AG09319 (cell line): ENCODE measurements at regions not wholly inside any gene's neighbourhood (a gene's known extent, or its start where the extent isn't known, plus 50 kb on each side); places are given as distances from the start of the nearest gene placed in this dataset.

ENCODE experiments used
- DNase-seq: peaks from one replicate; pipeline ENCODE4 v3.0.0-alpha.2; 2010; ENCODE audit warnings: low read depth; ENCODE audit errors: extremely low read depth
- TF ChIP-seq, protein P1 (sequence below): IDR thresholded peaks from 2 replicates; pipeline ENCODE4 v1.5.1; 2011; ENCODE audit warnings: low read depth, mild to moderate bottlenecking, inconsistent platforms, low read length, moderate library complexity

DNA sequence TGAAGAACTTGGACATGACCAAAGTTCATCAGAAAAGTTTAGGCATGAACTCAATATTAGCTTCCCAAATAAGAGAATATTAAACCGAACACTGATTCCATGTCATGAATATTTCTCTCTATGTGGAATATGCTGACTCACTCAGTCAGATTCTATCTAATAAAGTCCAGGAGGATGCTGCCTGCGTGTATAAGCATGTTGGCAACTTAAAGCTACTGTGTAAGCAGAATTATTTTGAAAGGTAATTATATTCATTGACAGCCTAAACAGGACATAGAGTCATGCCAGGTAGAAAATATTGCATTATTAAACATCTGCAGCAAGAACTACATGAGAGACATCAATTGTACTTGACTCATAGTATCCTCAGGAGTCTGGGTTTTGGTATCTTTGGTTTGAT lies 367.9 kb upstream of the SPOCK3 start:
- TF ChIP-seq, protein P1, sequence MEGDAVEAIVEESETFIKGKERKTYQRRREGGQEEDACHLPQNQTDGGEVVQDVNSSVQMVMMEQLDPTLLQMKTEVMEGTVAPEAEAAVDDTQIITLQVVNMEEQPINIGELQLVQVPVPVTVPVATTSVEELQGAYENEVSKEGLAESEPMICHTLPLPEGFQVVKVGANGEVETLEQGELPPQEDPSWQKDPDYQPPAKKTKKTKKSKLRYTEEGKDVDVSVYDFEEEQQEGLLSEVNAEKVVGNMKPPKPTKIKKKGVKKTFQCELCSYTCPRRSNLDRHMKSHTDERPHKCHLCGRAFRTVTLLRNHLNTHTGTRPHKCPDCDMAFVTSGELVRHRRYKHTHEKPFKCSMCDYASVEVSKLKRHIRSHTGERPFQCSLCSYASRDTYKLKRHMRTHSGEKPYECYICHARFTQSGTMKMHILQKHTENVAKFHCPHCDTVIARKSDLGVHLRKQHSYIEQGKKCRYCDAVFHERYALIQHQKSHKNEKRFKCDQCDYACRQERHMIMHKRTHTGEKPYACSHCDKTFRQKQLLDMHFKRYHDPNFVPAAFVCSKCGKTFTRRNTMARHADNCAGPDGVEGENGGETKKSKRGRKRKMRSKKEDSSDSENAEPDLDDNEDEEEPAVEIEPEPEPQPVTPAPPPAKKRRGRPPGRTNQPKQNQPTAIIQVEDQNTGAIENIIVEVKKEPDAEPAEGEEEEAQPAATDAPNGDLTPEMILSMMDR = no peak
- DNase-seq = no peak

DNA sequence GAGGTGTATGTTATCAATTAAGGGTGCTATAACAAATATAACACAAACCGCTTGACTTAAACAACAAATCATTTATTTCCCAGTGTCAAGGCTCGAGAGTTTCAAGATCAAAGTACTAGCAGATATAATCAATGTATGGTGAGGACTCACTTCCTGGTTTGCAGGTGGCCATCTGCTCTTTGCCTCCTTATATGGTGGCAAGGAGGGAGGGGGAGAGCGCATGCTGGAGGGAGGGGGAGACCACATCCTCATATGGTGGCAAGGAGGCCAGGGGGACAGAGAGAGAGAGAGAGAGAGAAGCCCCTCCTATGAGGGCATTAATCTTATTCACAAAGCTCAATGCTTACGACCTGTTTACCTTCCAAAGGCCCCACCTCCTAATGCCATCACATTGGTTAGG lies 372.3 kb upstream of the SPOCK3 start:
- DNase-seq = no peak
- TF ChIP-seq, protein P1 = no peak

DNA sequence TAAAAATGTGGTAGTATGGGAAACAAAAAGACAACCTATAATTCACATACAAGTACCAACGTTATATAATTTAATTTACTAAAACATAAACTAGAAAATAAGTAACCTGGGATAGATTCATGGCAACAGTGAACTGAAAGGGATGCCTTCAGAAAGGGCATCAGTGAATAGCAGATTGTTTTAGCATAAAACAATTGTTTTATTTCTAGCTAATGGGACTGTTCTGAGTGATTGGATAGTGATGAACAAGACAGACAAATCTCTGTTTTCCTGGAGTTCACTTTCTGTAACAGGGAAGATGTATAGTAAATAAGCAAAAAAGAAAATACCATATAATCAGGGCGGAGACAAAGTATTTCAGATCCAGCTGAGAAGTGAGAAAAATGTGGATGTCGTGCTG lies 379.1 kb upstream of the SPOCK3 start:
- TF ChIP-seq, protein P1 = no peak
- no peak for DNase-seq

- no peak for DNase-seq
- TF ChIP-seq, protein P1 = no peak
Measured at GRCh38 chr4:167614866-167615265, 380.6 kb upstream of the SPOCK3 start.

DNA sequence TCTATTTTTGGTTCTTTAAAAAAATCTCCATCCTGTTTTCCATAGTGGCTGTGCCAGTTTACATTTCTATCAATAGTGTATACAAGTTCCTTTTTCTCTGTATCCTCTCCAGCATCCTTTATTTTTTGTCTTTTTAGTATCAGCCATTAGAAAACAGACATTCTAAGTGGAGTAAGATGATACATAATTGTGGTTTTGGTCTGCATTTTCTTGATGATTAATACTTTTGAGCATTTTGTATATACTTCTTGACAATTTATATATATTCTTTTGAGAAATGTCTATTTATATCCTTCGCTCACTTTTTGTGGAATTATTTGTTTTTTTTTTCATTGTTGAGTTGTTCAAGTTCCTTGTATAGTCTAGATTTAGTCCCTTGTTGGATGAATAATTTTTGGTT lies 382.2 kb upstream of the SPOCK3 start:
- TF ChIP-seq, protein P1 = no peak
- DNase-seq = no peak

DNA sequence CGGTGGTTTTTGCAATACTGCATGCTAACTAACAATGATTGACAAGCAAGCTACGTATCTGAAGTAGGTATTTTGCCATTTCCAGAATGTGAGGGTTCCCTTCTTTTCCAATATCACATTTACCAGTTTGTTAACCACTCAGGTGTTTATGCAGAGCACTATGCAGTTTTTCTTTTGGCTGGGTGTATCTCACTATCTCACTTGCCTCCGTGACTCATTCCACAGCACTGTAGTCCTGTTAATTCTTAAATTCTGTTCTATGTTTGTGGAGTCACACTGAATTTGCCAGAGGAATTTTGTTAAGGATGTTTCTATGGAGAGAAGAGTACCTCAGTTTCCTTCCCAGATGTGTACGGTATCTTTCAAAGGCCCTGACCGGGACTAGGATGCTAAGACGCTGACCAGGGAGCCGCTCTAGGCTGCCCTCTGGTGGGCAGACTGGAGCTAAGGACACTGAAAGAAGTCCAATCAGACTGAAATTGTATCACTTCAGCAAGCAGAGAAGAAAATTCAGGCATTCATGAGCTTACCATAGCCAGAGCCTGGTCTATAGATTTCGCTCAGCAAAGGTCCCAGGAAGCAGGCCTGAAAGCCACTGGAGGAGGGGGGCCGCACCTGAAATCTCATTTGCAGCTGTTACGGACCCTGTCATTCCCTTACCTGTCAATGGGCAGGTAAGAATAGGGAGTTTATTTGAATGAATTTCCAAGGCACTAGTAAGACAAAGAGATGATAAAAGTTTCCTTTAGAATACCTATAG lies 388.4 kb upstream of the SPOCK3 start:
- TF ChIP-seq, protein P1 = peak; percentile 31
- DNase-seq = no peak

GRCh38 chr4:167623241-167623572 lies 388.9 kb upstream of the SPOCK3 start:
- DNase-seq = no peak
- TF ChIP-seq, protein P1 = no peak
